ENCODE measurements at regions not wholly inside any gene's neighbourhood (a gene's known extent, or its start where the extent isn't known, plus 50 kb on each side); places are given as distances from the start of the nearest gene placed in this dataset.

- TF ChIP-seq CTCF (conservative IDR thresholded peaks at IDR 0.05; ENCODE audit: low read length), result no peak
- TF ChIP-seq EZH2phosphoT487 (IDR thresholded peaks at IDR 0.05; ENCODE audit: borderline replicate concordance, low read depth, low read length), result no peak
Measured at GRCh38 chr1:239763850-239764249, 327.8 kb upstream of the FMN2 start.

All from OCI-LY7 (cell line).